H1 (cell line): ENCODE measurements at regions not wholly inside any gene's neighbourhood (a gene's known extent, or its start where the extent isn't known, plus 50 kb on each side); places are given as distances from the start of the nearest gene placed in this dataset.

ENCODE experiments used
- CHD7 ChIP-seq: fragments of 300-600 bp; sonication (generic); IDR thresholded peaks from 2 replicates; pipeline ENCODE4 v1.7.1; 2012; ENCODE audit warnings: low read length, moderate library complexity, mild to moderate bottlenecking, inconsistent platforms; ENCODE audit not compliant: insufficient replicate concordance

GRCh38 chr4:116878280-116878679, 207.1 kb downstream of the TRAM1L1 start (continued):
- TF ChIP-seq CHD7: no peak
- TF ChIP-seq, all 59 proteins: peak for 0
